Skeletal muscle satellite cell (primary cell): ENCODE measurements at regions not wholly inside any gene's neighbourhood (a gene's known extent, or its start where the extent isn't known, plus 50 kb on each side); places are given as distances from the start of the nearest gene placed in this dataset.
"Not testable (repeated sequence)": the region's sequence is repeated elsewhere in the genome, so short reads cannot be mapped to it uniquely, and the experiment has no call there.

Experiments used
- H3K27me3 ChIP-seq: 2 replicates; pipeline ENCODE4 v1.7.0; 2013; ENCODE audit warnings: low read length; ENCODE audit not compliant: control insufficient read depth, insufficient read depth
- H3K36me3 ChIP-seq: 2 replicates; pipeline ENCODE4 v1.7.0; 2013; ENCODE audit warnings: mild to moderate bottlenecking, control low read depth, low read length; ENCODE audit not compliant: insufficient read depth
- H3K4me1 ChIP-seq: 2 replicates; pipeline ENCODE4 v1.7.0; 2013; ENCODE audit warnings: low read length; ENCODE audit not compliant: control insufficient read depth, insufficient read depth
- H3K4me2 ChIP-seq: 2 replicates; pipeline ENCODE4 v1.7.0; 2013; ENCODE audit warnings: mild to moderate bottlenecking, low read length
- H3K4me3 ChIP-seq: 2 replicates; pipeline ENCODE4 v1.7.0; 2013; ENCODE audit warnings: low read length
- H3K9ac ChIP-seq: 2 replicates; pipeline ENCODE4 v1.7.0; 2013; ENCODE audit warnings: mild to moderate bottlenecking, low read depth, low read length, moderate library complexity
- H3K9me3 ChIP-seq: replicated peaks from 2 replicates; pipeline ENCODE4 v1.7.0; 2013; ENCODE audit warnings: mild to moderate bottlenecking, control low read depth, low read length

DNA sequence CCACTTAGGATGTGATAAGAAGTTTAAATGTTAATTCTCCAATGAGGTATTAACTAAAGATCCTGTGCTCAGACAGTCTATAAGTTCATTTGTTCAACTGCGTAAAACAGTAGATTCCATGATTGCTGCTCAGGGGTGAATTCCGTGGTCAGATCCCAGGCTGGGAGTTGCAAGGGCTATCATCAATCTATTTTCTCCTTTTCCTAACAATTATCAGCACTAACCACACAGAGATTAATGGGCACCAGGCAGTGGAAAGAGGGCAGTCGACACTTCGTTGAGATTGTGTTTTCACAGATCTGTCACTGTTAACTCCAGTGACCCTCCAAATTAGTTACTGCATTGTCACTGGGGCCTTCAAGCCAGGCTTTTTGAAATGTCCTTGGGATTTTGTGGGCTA, 154.1 kb upstream of the SPRED2 start:
- H3K4me2 ChIP-seq, result no peak overlapping the region
- no peaks in the 10 kb centered on the region for H3K36me3 ChIP-seq

DNA sequence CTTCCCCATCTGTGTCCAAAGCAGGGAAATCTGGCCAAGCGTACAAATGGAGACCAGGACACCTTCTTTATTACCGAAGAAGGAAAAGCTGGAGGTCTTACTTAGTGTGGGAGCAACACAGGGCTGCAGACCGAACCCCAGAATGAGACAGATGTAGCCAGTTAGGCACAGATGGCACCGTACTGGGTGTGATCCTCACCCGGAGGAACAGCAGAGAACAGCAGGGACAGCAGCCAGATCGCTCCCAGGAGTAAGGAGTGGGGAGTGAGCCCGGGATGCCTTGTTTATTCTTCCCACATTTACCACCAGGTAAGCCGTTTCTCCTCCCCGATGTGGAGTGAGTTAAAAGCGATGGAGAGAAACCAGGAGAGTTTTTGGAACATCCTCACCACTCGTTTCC, 150.7 kb upstream of the SPRED2 start:
- no peaks in the 10 kb centered on the region for H3K36me3 ChIP-seq
- H3K4me2 ChIP-seq, result no peak overlapping the region
- no peaks in the 10 kb centered on the region for H3K27me3 ChIP-seq
- no peaks in the 10 kb centered on the region for H3K4me1 ChIP-seq
- no peak overlapping the region for H3K9ac ChIP-seq
- no peak overlapping the region for H3K4me3 ChIP-seq
- no peaks in the 10 kb centered on the region for H3K9me3 ChIP-seq

More for the DNA sequence above, 154.1 kb upstream of the SPRED2 start:
- Histone ChIP-seq H3K4me1 (no peaks in the 10 kb centered on the region), H3K9ac (no peak overlapping the region), H3K27me3 (peaks cover 6% of the 10 kb centered on the region), H3K4me3 (no peak overlapping the region), H3K9me3 (no peaks in the 10 kb centered on the region)

DNA sequence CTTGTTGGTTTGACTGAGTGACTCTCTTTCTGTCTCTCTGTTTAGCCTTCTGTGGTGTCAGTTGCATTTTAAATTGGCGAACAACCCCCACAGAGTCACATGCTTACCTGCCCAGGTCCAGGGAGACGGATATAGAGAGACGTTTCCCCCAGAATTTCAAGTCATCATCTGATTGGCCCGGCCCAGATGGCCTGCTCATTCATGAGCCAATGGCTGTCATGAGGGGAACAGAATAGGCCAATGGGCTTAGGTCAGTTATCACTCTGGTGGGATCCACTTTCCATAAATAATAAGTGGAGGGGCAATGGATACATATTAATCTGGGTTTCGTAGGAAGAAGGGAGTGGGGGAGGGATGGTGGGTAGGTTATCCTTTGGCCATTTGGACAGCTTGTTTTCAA, 150.0 kb upstream of the SPRED2 start:
- no peaks in the 10 kb centered on the region for H3K27me3 ChIP-seq
- no peak overlapping the region for H3K4me3 ChIP-seq
- H3K9me3 ChIP-seq, result no peaks in the 10 kb centered on the region
- H3K36me3 ChIP-seq, result no peaks in the 10 kb centered on the region
- H3K4me1 ChIP-seq, result peaks cover 5% of the 10 kb centered on the region
- no peak overlapping the region for H3K4me2 ChIP-seq
- no peak overlapping the region for H3K9ac ChIP-seq

DNA sequence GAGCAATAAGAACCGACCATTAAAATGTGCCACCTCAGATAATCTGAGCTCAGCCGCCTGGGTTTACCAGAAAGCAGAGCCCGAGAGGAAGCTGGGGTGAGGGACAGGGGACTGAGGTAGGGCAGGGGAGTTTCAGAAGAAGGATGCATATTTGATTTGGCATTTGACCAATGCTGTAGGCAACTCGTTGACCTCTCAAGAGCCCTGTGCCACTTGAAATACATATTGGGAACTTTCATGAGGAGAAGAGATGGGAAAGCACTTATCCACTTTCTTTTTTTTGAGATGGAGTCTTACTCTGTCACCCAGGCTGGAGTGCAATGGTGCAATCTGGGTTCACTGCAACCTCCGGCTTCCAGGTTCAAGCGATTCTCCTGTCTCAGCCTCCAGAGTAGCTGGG, 148.4 kb upstream of the SPRED2 start:
- H3K36me3 ChIP-seq, result no peaks in the 10 kb centered on the region
- H3K9ac ChIP-seq, result no peak overlapping the region
- H3K4me3 ChIP-seq, result no peak overlapping the region
- H3K4me2 ChIP-seq, result no peak overlapping the region
- no peaks in the 10 kb centered on the region for H3K27me3 ChIP-seq
- peaks cover 16% of the 10 kb centered on the region for H3K4me1 ChIP-seq
- no peaks in the 10 kb centered on the region for H3K9me3 ChIP-seq

DNA sequence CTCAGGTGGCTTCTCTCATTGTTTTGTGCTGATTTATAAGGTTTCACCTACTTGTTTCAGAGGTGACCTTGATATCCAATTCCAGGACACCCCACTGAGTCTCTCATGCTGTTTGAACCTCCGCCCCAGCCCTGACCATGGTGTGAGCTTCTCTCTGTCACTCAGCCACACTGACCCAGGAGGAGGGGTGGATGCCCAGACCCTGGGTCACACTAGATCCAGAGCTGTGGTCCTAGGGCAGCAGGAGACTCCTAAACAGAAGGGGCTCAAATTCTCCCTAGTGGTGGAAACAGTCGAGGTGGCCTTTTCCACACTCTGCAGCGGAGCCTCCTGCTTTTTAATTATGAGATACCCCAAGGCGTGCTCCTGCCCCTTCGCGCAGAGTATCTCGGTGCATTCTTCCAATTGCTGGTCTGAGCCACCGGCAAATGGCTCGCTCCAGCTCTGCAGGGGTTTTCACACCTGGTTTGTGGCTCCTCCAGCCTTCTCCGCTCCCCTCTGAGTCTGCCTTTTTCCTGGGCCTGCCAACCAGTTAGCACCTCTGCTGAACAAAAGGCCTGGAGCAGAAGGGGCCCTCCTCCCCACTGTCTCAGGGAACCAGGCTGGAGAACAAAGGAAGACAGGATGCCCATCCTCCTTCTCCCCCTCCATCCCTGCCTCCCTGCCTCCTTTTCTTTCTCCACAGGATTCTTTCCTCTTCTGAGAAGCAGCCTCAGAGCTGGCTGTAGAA, 147.3 kb upstream of the SPRED2 start:
- Histone ChIP-seq H3K27me3 (no peaks in the 10 kb centered on the region), H3K36me3 (no peaks in the 10 kb centered on the region), H3K9me3 (no peaks in the 10 kb centered on the region), H3K4me1 (peaks cover 16% of the 10 kb centered on the region), H3K4me3 (no peak overlapping the region), H3K9ac (no peak overlapping the region), H3K4me2 (no peak overlapping the region)

DNA sequence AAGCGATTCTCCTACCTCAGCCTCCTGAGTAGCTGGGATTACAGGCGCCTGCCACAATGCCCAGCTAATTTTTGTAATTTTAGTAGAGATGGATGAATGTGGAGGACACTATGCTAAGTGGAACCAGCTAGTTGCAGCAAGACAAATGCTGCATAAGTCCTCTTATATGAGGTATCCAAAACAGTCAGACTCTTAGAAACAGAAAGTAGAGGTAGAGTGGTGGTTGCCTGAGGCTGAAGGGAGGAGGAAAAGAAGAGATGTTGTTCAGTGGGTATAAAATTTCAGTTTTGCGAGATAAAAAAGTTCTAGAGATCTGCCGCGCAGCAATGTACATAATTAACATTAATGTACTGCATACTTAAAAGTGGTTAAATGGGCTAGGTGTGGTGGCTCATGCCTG, 145.3 kb upstream of the SPRED2 start:
- H3K4me2 ChIP-seq, result peak overlapping the region; percentile 58
- no peaks in the 10 kb centered on the region for H3K36me3 ChIP-seq
- H3K9me3 ChIP-seq, result no peaks in the 10 kb centered on the region
- peak overlapping the region; percentile 38 for H3K9ac ChIP-seq
- H3K27me3 ChIP-seq, result no peaks in the 10 kb centered on the region
- peaks cover 16% of the 10 kb centered on the region for H3K4me1 ChIP-seq
- no peak overlapping the region for H3K4me3 ChIP-seq

DNA sequence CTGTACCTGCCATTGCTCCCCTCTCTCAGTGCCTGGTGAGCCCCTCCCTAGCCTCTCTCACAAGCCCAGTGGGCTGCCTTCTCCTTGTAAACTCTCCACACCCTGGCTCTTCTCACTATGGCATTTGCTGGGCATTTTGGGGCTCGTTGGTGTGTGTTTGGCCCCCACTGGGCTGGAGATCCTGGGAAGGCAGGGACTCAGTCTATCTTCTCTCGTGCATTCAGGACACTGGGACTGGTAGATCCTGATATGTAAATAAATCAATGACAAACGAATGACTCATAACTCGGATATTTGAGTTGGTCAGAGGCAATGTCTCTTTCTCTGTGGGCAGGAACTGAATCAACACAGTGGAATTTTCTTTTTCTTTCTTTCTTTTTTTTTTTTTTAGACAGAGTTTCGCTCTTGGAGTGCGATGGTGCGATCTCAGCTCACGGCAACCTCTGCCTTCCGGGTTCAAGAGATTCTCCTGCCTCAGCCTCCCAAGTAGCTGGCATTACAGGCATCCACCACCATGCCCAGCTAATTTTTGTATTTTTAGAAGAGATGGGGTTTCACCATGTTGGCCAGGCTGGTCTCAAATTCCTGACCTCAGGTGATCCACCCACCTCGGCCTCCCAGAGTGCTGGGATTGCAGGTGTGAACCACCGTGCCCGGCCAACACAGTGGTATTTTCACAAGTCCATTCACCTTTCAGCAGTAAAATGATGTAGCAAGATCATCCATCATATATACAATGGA, 144.6 kb upstream of the SPRED2 start:
- peak overlapping the region; percentile 51 for H3K9ac ChIP-seq
- H3K4me2 ChIP-seq, result peak overlapping the region; percentile 59
- no peaks in the 10 kb centered on the region for H3K27me3 ChIP-seq
- H3K4me1 ChIP-seq, result peaks cover 16% of the 10 kb centered on the region
- peak overlapping the region; percentile 40 for H3K4me3 ChIP-seq
- no peaks in the 10 kb centered on the region for H3K36me3 ChIP-seq
- H3K9me3 ChIP-seq, result no peaks in the 10 kb centered on the region

DNA sequence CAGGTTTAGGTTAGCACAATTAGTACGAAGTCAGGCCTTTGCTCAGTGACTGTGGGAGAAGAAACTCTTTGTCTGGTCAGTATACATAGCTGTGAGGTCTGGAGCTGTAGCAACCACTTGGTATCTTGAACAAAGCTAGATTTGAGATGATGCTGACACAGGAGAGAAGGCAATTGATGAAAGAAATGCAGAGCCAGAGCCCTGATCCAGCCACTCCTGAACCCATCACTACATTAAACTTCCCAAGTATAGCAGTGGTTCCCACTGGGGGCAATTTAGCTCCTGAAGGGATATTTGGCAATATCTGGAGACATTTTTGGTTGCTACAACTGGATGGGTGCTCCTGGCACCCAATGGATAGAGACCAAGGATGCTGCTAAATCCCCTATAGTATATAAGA, 143.9 kb upstream of the SPRED2 start:
- Histone ChIP-seq H3K9ac (peak overlapping the region; percentile 51), H3K4me2 (peak overlapping the region; percentile 59), H3K36me3 (no peaks in the 10 kb centered on the region), H3K9me3 (no peaks in the 10 kb centered on the region), H3K27me3 (no peaks in the 10 kb centered on the region), H3K4me3 (no peak overlapping the region), H3K4me1 (peaks cover 16% of the 10 kb centered on the region)

DNA sequence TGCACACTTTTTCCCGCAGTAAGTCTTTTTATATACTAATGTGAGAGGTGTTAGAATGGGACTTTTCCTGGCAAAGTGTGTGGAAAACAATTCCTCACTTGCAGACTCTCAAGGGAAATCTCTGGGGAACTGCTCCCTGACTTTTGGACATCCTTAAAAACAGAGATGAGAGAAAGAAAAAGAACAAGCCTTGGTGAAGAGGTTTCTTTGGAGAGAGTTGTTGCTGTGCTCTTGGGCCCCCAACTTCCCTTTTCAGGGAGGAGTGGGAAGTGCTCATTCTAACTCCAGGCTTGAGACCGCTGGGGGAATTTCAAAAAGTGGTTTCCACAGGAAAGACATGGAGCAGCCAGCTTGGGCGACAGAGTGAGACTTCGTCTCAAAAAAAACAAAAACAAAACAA, 142.6 kb upstream of the SPRED2 start:
- no peaks in the 10 kb centered on the region for H3K27me3 ChIP-seq
- H3K4me2 ChIP-seq, result no peak overlapping the region
- H3K9ac ChIP-seq, result no peak overlapping the region
- no peaks in the 10 kb centered on the region for H3K9me3 ChIP-seq
- H3K4me1 ChIP-seq, result peaks cover 16% of the 10 kb centered on the region
- no peaks in the 10 kb centered on the region for H3K36me3 ChIP-seq
- H3K4me3 ChIP-seq, result no peak overlapping the region

DNA sequence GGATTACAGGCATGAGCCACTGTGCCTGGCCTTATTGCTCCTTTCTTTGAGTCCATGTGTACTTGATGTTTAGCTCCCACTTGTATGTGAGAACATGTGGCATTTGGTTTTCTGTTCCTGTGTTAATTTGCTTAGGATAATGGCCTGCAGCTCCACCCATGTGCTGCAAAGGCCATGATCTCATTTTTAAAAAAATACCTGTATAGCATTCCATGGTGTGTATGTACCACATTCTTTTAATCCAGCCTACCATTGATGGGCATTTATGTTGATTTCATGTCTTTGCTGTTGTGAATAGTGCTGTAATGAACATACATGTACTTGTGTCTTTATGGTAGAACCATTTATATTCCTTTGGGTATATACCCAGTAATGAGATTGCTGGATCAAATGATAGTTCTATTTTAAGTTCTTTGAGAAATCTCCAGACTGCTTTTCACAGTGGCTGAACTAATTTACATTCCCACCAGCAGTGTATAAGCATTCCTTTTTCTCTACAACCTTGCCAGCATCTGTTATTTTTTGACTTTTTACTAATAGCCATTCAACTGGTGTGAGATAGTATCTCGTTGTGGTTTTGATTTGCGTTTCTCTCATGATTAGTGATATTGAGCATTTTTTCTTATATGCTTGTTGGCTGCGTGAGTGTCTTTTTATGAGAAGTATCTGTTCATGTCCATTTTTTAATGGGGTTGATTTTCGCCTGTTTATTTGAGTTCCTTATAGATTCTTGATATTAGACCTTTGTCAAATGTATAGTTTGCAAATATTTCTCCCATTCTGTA, 136.4 kb upstream of the SPRED2 start:
- not testable (repeated sequence) for H3K27me3 ChIP-seq, H3K4me3 ChIP-seq, H3K36me3 ChIP-seq, H3K9ac ChIP-seq, H3K9me3 ChIP-seq, H3K4me1 ChIP-seq, H3K4me2 ChIP-seq

DNA sequence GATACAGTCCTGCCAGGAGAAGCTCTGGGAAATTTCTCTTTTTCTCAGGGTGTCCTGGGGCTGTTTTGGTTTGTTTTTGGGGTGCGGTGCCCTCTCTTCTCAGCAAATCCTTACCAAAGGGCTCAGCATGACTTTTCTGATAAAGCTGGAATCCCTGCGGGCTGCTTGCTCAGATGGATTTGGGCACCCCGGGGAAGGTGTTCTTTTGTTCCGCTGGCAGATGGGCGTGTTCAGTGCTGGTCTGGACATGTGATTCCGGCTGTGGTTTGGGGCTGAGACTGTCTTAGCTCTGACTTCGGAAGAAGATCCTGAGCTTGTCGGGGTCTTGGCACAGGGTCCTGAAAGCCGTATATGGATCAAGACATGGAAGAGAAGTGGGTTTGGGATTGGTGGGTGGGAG, 134.2 kb upstream of the SPRED2 start:
- no peak overlapping the region for H3K4me3 ChIP-seq
- peak overlapping the region; percentile 36 for H3K4me2 ChIP-seq
- no peak overlapping the region for H3K9ac ChIP-seq
- H3K4me1 ChIP-seq, result no peaks in the 10 kb centered on the region
- peaks cover 10% of the 10 kb centered on the region for H3K27me3 ChIP-seq
- no peaks in the 10 kb centered on the region for H3K9me3 ChIP-seq
- no peaks in the 10 kb centered on the region for H3K36me3 ChIP-seq
